ENCODE measurements at regions not wholly inside any gene's neighbourhood (a gene's known extent, or its start where the extent isn't known, plus 50 kb on each side); places are given as distances from the start of the nearest gene placed in this dataset.
"Not testable (repeated sequence)": the region's sequence is repeated elsewhere in the genome, so short reads cannot be mapped to it uniquely, and the experiment has no call there.

GRCh38 chrX:44744799-44745198 is 99.0 kb upstream of the DUSP21 start:
- no peak overlapping the region for H3K9ac ChIP-seq (ENCODE audit: low read length)
- H4K20me1 ChIP-seq (ENCODE audit: insufficient read depth, low read length): no peaks in the 10 kb centered on the region
- no peaks in the 10 kb centered on the region for H3K4me1 ChIP-seq (ENCODE audit: low read length)
- no peak for DNase-seq
- no peaks in the 10 kb centered on the region for H3F3A ChIP-seq (ENCODE audit: insufficient read depth, low read length)
- H3K27me3 ChIP-seq (replicated peaks; ENCODE audit: insufficient read depth, low read length): no peaks in the 10 kb centered on the region
- no peak for TF ChIP-seq CTCF (IDR thresholded peaks at IDR 0.05; ENCODE audit: low read length)
- TF ChIP-seq EZH2phosphoT487 (IDR thresholded peaks at IDR 0.05; ENCODE audit: low read length): no peak
- no peak for TF ChIP-seq EZH2 (optimal IDR thresholded peaks at IDR 0.05; ENCODE audit: low read depth, low read length)
- no peak overlapping the region for H2AFZ ChIP-seq (ENCODE audit: low read length)
- H3K4me2 ChIP-seq (ENCODE audit: low read depth, low read length): no peak overlapping the region
- H3K9me3 ChIP-seq (replicated peaks; ENCODE audit: insufficient read depth, low read length): no peaks in the 10 kb centered on the region
- H3K4me3 ChIP-seq (ENCODE audit: low read length): no peak overlapping the region
- no peaks in the 10 kb centered on the region for H3K79me2 ChIP-seq (ENCODE audit: low read length)
- no peaks in the 10 kb centered on the region for H3K36me3 ChIP-seq (replicated peaks; ENCODE audit: insufficient read depth, low read length)
- H3K27ac ChIP-seq (ENCODE audit: low read length): no peak overlapping the region
- no peaks in the 10 kb centered on the region for H3K9me2 ChIP-seq (replicated peaks; ENCODE audit: insufficient read depth, low read length)

- no peak for DNase-seq
- Histone ChIP-seq H3K27ac (ENCODE audit: low read length) (no peak overlapping the region), H3K9ac (ENCODE audit: low read length) (no peak overlapping the region), H3K4me3 (ENCODE audit: low read length) (no peak overlapping the region), H4K20me1 (ENCODE audit: insufficient read depth, low read length) (no peaks in the 10 kb centered on the region), H3K9me3 (replicated peaks; ENCODE audit: insufficient read depth, low read length) (no peaks in the 10 kb centered on the region), H3K4me2 (ENCODE audit: low read depth, low read length) (no peak overlapping the region), H3K36me3 (replicated peaks; ENCODE audit: insufficient read depth, low read length) (no peaks in the 10 kb centered on the region), H3K9me2 (replicated peaks; ENCODE audit: insufficient read depth, low read length) (no peaks in the 10 kb centered on the region), H3K79me2 (ENCODE audit: low read length) (no peaks in the 10 kb centered on the region), H3K27me3 (replicated peaks; ENCODE audit: insufficient read depth, low read length) (no peaks in the 10 kb centered on the region), H3F3A (ENCODE audit: insufficient read depth, low read length) (no peaks in the 10 kb centered on the region), H2AFZ (ENCODE audit: low read length) (no peak overlapping the region), H3K4me1 (ENCODE audit: low read length) (no peaks in the 10 kb centered on the region)
- no peak for TF ChIP-seq CTCF (IDR thresholded peaks at IDR 0.05; ENCODE audit: low read length)
- no peak for TF ChIP-seq EZH2phosphoT487 (IDR thresholded peaks at IDR 0.05; ENCODE audit: low read length)
- no peak for TF ChIP-seq EZH2 (optimal IDR thresholded peaks at IDR 0.05; ENCODE audit: low read depth, low read length)
Measured at GRCh38 chrX:44742480-44743155, 101.2 kb upstream of the DUSP21 start.

GRCh38 chrX:44741859-44742258 is 102.0 kb upstream of the DUSP21 start:
- H3K9me3 ChIP-seq (replicated peaks; ENCODE audit: insufficient read depth, low read length); H3F3A ChIP-seq (ENCODE audit: insufficient read depth, low read length); H4K20me1 ChIP-seq (ENCODE audit: insufficient read depth, low read length); H3K79me2 ChIP-seq (ENCODE audit: low read length); H3K4me2 ChIP-seq (ENCODE audit: low read depth, low read length); H2AFZ ChIP-seq (ENCODE audit: low read length); H3K27me3 ChIP-seq (replicated peaks; ENCODE audit: insufficient read depth, low read length); H3K9ac ChIP-seq (ENCODE audit: low read length); H3K9me2 ChIP-seq (replicated peaks; ENCODE audit: insufficient read depth, low read length); H3K4me1 ChIP-seq (ENCODE audit: low read length); H3K4me3 ChIP-seq (ENCODE audit: low read length); H3K36me3 ChIP-seq (replicated peaks; ENCODE audit: insufficient read depth, low read length); DNase-seq; H3K27ac ChIP-seq (ENCODE audit: low read length): not testable (repeated sequence)

- not testable (repeated sequence) for H3K9me3 ChIP-seq (replicated peaks; ENCODE audit: insufficient read depth, low read length); H3F3A ChIP-seq (ENCODE audit: insufficient read depth, low read length); H2AFZ ChIP-seq (ENCODE audit: low read length); H3K79me2 ChIP-seq (ENCODE audit: low read length); H3K9ac ChIP-seq (ENCODE audit: low read length); H3K36me3 ChIP-seq (replicated peaks; ENCODE audit: insufficient read depth, low read length); H3K4me3 ChIP-seq (ENCODE audit: low read length); H3K4me1 ChIP-seq (ENCODE audit: low read length); H3K9me2 ChIP-seq (replicated peaks; ENCODE audit: insufficient read depth, low read length); H3K27me3 ChIP-seq (replicated peaks; ENCODE audit: insufficient read depth, low read length); H3K27ac ChIP-seq (ENCODE audit: low read length); H3K4me2 ChIP-seq (ENCODE audit: low read depth, low read length); H4K20me1 ChIP-seq (ENCODE audit: insufficient read depth, low read length); DNase-seq
Measured at GRCh38 chrX:44741458-44741857, 102.4 kb upstream of the DUSP21 start.
